ENCODE measurements at regions not wholly inside any gene's neighbourhood (a gene's known extent, or its start where the extent isn't known, plus 50 kb on each side); places are given as distances from the start of the nearest gene placed in this dataset.

DNA sequence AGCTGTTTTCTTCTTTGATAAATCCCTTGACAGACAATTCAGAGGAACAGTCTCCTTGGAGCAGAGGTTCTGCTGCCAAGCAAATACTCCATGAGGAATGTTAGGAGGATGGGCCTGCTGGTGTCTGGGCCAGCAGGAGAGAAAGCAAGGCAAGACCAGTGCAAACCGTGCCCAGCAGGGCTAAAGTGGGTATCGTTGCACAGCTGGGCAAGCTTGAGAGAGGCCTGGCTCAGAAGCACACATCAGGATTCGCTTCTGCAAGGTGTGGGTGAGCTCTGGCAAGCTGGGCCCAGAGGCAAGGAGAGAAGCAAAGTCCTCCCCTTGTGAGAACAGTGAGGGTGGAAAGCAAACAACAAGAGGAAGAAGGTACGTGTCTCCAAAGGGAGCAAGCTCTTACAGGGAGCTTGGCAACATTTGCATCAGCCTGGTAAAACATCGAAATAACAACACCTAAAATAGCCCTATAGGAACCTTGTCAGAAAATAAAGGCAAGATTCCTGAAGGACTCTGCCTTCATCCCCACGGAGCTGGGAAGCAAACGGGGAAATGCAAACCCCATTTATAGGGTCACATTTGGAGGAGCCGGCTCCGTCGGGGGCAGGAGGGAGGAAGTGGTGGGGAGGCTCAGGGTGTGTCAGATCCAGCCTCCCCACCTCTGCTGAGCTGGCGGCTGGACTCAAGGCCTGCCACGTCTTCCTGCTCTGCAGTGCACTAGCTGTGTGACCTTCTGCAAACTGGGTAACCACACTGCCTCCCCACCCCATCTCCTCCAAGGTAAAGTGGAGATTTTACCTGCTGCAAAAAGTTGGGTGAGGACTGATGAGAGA lies 62.3 kb upstream of the HIVEP3 start:
- peak in 3 of 4 experiments; percentile 29 to 48 (median 30) for DNase-seq

DNA sequence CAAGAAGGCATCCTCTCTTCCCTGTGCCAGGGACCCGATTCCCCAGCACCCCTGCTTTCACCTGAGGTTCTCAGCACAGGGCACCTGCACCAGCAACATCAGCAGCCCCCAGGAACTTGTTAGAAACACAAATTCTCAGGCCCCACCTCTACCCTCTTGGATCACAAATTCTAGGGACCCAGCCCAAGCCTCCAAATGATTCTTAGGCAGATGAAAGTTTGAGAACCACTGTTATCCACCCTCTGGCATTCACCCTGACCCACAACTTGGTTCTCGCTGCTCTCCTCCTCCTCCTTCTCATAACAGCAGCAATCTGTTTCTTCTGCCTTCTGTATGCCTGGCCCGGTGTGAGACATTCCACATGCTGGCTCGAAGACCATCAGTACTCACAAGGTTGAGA lies 60.3 kb upstream of the HIVEP3 start:
- no peak for DNase-seq

DNA sequence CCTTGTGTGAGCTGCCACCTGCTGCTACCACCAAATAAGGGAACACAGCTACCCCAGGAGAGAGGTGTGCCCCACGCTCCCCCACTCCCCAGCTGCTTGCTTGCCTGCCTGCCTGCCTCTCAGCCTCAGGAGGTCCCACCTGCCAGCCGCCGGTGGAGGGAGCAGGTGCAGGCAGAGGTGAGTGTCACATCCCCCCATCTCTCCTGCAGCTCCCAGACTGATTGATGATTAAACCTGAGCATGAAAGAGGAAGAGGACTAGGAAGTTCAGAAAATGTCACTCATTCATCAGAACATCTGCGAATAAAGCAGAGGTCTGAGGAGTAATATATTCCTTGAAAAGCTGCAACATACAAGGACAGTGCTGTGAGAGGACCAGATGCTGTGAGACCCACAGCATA lies 58.6 kb upstream of the HIVEP3 start:
- DNase-seq, result no peak

DNA sequence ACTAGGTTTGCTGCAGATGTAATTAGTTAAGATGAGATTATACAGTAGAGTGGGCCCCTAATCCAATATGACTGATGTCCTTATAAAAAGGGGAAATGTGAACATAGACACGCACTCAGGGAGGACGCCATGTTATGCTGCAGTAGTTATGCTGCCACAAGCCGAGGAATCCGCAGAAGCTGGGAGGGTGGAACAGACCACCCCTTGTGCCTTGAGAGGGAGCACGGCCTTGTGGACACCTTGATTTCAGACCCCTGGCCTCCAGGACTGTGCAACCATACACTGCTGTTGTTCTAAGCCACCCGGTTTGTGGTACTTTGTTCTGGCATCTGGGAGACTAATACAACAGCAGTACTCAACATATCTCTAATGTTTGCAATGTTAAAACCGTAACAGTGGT lies 57.9 kb upstream of the HIVEP3 start:
- DNase-seq, result no peak

DNA sequence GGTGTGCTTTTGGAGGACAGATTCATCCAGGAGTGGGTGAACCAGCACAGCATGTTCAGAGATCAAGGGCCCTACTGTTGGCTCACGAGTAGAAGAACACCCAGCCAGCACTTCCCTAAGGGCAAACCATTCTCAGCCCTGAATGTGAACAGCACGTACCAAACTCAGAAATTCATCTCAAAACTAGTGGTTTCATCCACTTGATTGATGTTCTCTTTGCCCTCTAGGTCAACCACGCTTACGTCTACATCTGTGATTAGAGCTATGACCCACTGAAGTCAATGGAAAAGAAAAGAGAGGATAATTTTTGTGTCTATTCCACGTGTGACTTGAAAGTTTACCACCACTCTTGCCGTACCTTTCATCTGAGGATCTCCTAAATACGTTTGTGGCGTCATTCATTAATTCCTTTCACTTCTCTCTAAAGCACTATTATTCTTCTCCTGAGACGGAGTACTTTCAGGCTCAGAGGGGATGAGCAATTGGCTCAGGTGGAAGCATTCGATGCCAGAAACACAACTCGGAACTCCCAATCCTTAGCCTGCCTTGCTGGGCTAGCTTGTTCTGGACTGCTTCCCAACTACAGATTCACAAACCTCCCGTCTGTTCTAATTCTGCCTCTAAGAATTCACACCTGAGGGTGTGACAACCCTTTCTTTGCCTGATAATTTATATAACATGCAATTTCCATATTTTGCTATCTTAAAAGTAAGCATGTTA lies 57.3 kb upstream of the HIVEP3 start:
- no peak for DNase-seq

DNA sequence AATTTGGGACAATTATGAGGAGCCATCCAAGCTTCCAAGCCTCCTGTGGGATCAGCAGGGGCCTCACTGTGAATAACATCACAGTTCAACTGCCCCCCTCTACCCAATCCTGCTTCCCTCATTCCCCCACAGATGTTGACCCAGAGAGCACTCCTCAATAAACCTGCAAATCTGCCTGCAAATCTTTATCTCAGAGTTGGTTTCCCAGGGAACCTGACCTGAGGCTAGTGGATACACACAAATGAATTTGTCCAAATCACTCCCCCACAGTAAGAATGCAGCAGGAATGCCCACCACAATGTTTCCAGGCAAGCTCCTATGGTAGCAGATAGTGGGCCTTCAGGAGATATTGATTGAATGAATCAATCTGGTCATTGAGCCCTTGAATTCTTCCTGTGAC lies 56.4 kb upstream of the HIVEP3 start:
- no peak for DNase-seq

DNA sequence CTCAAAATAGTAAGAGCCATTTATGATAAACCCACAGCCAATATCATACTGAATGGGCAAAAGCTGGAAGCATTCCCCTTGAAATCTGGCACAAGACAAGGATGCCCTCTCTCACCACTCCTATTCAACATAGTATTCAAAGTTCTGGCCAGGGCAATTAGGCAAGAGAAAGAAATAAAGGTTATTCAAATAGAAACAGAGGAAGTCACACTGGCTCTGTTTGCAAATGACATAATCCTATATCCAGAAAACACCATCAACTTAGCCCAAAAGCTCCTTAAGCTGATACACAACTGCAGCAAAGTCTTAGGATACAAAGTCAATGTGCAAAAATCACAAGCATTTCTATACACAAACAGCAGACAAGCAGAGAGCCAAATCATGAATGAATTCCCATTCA lies 49.8 kb upstream of the HIVEP3 start:
- peak in 3 of 4 experiments; percentile 5 to 30 (median 22) for DNase-seq
